H9 (cell line): ENCODE measurements at regions not wholly inside any gene's neighbourhood (a gene's known extent, or its start where the extent isn't known, plus 50 kb on each side); places are given as distances from the start of the nearest gene placed in this dataset.
A peak's percentile ranks its signal among the peaks of the same experiment; 100 is the strongest.

Experiments used
- DNase-seq: peaks from one replicate; pipeline ENCODE4 v3.0.0-alpha.2; 2017
- H2AFZ ChIP-seq: one replicate; pipeline ENCODE4 v1.6.1; 2013; ENCODE audit warnings: mild to moderate bottlenecking, low read length, control low read depth, moderate library complexity
- H2AK5ac ChIP-seq: 2 replicates; pipeline ENCODE4 v1.6.1; 2013; ENCODE audit warnings: low read length, control low read depth, mixed read lengths; ENCODE audit not compliant: insufficient read length
- H2BK120ac ChIP-seq: one replicate; pipeline ENCODE4 v1.6.1; 2013; ENCODE audit warnings: low read depth, mild to moderate bottlenecking, low read length, control low read depth, inconsistent platforms; ENCODE audit not compliant: poor library complexity, severe bottlenecking
- H2BK12ac ChIP-seq: 2 replicates; pipeline ENCODE4 v1.6.1; 2013; ENCODE audit warnings: low read length, control low read depth, mixed read lengths, low read depth; ENCODE audit not compliant: insufficient read length
- H2BK15ac ChIP-seq: 2 replicates; pipeline ENCODE4 v1.6.1; 2013; ENCODE audit warnings: low read depth, low read length, control low read depth
- H2BK20ac ChIP-seq: one replicate; pipeline ENCODE4 v1.6.1; 2013; ENCODE audit warnings: low read depth, mild to moderate bottlenecking, low read length, control low read depth, inconsistent platforms; ENCODE audit not compliant: poor library complexity, severe bottlenecking
- H2BK5ac ChIP-seq: 2 replicates; pipeline ENCODE4 v1.6.1; 2013; ENCODE audit warnings: low read length, control low read depth, mixed read lengths; ENCODE audit not compliant: insufficient read length
- H3K14ac ChIP-seq: 2 replicates; pipeline ENCODE4 v1.6.1; 2013; ENCODE audit warnings: low read length, control low read depth; ENCODE audit not compliant: insufficient read depth
- H3K18ac ChIP-seq: 2 replicates; pipeline ENCODE4 v1.6.1; 2013; ENCODE audit warnings: low read depth, mild to moderate bottlenecking, mixed read lengths, low read length, control low read depth; ENCODE audit not compliant: insufficient read length
- H3K23ac ChIP-seq: 2 replicates; pipeline ENCODE4 v1.6.1; 2013; ENCODE audit warnings: low read length, control low read depth, mixed read lengths, low read depth; ENCODE audit not compliant: insufficient read length
- H3K23me2 ChIP-seq: 2 replicates; pipeline ENCODE4 v1.6.1; 2013; ENCODE audit warnings: low read depth, mild to moderate bottlenecking, mixed read lengths, low read length, control low read depth; ENCODE audit not compliant: insufficient read length, poor library complexity, severe bottlenecking
- H3K27ac ChIP-seq: 2 replicates; pipeline ENCODE4 v1.5.1; 2013; ENCODE audit warnings: low read length, control low read depth, mixed read lengths, low read depth; ENCODE audit not compliant: insufficient read length
- H3K27me3 ChIP-seq: 2 replicates; pipeline ENCODE4 v1.6.1; 2013; ENCODE audit warnings: low read length, control low read depth, inconsistent platforms; ENCODE audit not compliant: insufficient read depth
- H3K4ac ChIP-seq: 2 replicates; pipeline ENCODE4 v1.6.1; 2013; ENCODE audit warnings: low read depth, mild to moderate bottlenecking, control low read depth, inconsistent platforms, low read length, moderate library complexity
- H3K4me1 ChIP-seq: 2 replicates; pipeline ENCODE4 v1.6.1; 2013; ENCODE audit warnings: low read length, control low read depth, inconsistent platforms; ENCODE audit not compliant: insufficient read depth
- H3K4me2 ChIP-seq: 2 replicates; pipeline ENCODE4 v1.6.1; 2013; ENCODE audit warnings: low read length, control low read depth, mixed read lengths; ENCODE audit not compliant: insufficient read length, insufficient read depth
- H3K56ac ChIP-seq: 2 replicates; pipeline ENCODE4 v1.6.1; 2013; ENCODE audit warnings: low read depth, mild to moderate bottlenecking, mixed read lengths, low read length, control low read depth; ENCODE audit not compliant: insufficient read length
- H3K79me1 ChIP-seq: 2 replicates; pipeline ENCODE4 v1.6.1; 2013; ENCODE audit warnings: low read depth, mild to moderate bottlenecking, moderate library complexity, low read length, control low read depth, inconsistent platforms; ENCODE audit not compliant: insufficient read depth, poor library complexity, severe bottlenecking
- H3K79me2 ChIP-seq: 2 replicates; pipeline ENCODE4 v1.6.1; 2013; ENCODE audit warnings: low read length, control low read depth, inconsistent platforms; ENCODE audit not compliant: insufficient read depth
- H3K9ac ChIP-seq: 2 replicates; pipeline ENCODE4 v1.6.1; 2013; ENCODE audit warnings: low read length, control low read depth, mixed read lengths; ENCODE audit not compliant: insufficient read length; ENCODE audit errors: extremely low read depth
- H3K9me3 ChIP-seq: one replicate; pipeline ENCODE4 v1.6.1; 2013; ENCODE audit warnings: low read depth, low read length, inconsistent platforms; ENCODE audit not compliant: control insufficient read depth
- H3T11ph ChIP-seq: one replicate; pipeline ENCODE4 v1.6.1; 2013; ENCODE audit warnings: mild to moderate bottlenecking, low read length, control low read depth, inconsistent platforms
- H4K20me1 ChIP-seq: one replicate; pipeline ENCODE4 v1.6.1; 2013; ENCODE audit not compliant: control insufficient read depth, insufficient read length, insufficient read depth
- H4K5ac ChIP-seq: 2 replicates; pipeline ENCODE4 v1.6.1; 2013; ENCODE audit warnings: low read depth, mild to moderate bottlenecking, mixed read lengths, low read length, control low read depth; ENCODE audit not compliant: insufficient read length
- H4K8ac ChIP-seq: replicated peaks from 2 replicates; pipeline ENCODE4 v1.6.1; 2013; ENCODE audit warnings: low read length, control low read depth, mixed read lengths, low read depth; ENCODE audit not compliant: insufficient read length
- H4K91ac ChIP-seq: 2 replicates; pipeline ENCODE4 v1.6.1; 2013; ENCODE audit warnings: low read depth, mild to moderate bottlenecking, moderate library complexity, mixed read lengths, low read length, control low read depth; ENCODE audit not compliant: insufficient read length
- H3K27ac Mint-ChIP-seq, 3 experiments: 2 replicates in 2 of 3; 3 replicates in 1 of 3; pipeline ENCODE4 v1.8.0; 2020 to 2021; ENCODE audit warnings: mixed read lengths in 3 of 3, mild to moderate bottlenecking in 1 of 3, moderate library complexity in 1 of 3
- H3K27me3 Mint-ChIP-seq: 2 replicates; pipeline ENCODE4 v1.8.0; 2021; ENCODE audit warnings: low read depth, mild to moderate bottlenecking, moderate library complexity, mixed read lengths
- H3K36me3 Mint-ChIP-seq, 3 experiments: 2 replicates in 2 of 3; 3 replicates in 1 of 3; pipeline ENCODE4 v1.8.0; 2020 to 2021; ENCODE audit warnings: low read depth in 3 of 3, mixed read lengths in 3 of 3; ENCODE audit not compliant: insufficient read depth in 1 of 3
- H3K4me1 Mint-ChIP-seq, 2 experiments: 2 replicates each; pipeline ENCODE4 v1.8.0; 2020; ENCODE audit warnings: mixed read lengths in 2 of 2
- H3K4me3 Mint-ChIP-seq, 2 experiments: 2 replicates in 1 of 2; 3 replicates in 1 of 2; pipeline ENCODE4 v1.8.0; 2020 to 2021; ENCODE audit warnings: mild to moderate bottlenecking in 2 of 2, mixed read lengths in 2 of 2, moderate library complexity in 1 of 2
- H3K9me3 Mint-ChIP-seq, 2 experiments: 2 replicates in 1 of 2; 3 replicates in 1 of 2; pipeline ENCODE4 v1.8.0; 2020; ENCODE audit warnings: mild to moderate bottlenecking in 2 of 2, mixed read lengths in 2 of 2, moderate library complexity in 1 of 2
- CTCF ChIP-seq: fragments of 200-600 bp; sonication (generic); conservative IDR thresholded peaks from 3 replicates; pipeline ENCODE4 v1.8.0; 2021; ENCODE audit warnings: antibody characterized with exemption, mild to moderate bottlenecking
- WGBS: extraction: QIAGEN DNeasy Blood & Tissue Kit; methylation state at CpG from one replicate; pipeline ENCODE4 v1.1.7; 2013; ENCODE audit warnings: missing lambda C conversion rate, low lambda C conversion rate, mixed read lengths; ENCODE audit not compliant: insufficient read length; ENCODE audit errors: extremely low coverage; 5-methylcytosine and 5-hydroxymethylcytosine counted together

DNA sequence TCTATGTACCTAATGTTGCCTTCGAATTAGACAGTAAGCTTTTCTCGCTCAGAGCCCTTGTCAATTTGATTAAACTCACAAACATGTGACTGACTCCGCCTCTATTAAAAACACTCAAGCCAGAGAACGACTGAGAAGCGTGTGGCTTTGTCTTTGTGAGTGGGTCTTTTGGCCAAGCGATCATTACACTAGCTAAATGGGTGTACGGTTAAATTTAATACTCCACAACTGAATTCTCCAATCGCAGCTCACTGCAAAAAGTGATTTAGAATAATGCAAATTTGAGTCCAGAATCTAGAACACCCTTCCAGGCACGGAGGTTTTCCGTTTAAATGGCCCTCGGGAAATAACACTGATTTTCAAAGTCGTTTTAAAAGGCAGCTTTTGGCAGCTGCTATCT lies 253.7 kb downstream of the EFCAB11 start:
- Histone ChIP-seq H2AK5ac (no peak overlapping the region), H4K20me1 (no peaks in the 10 kb centered on the region), H3T11ph (no peak overlapping the region), H2BK15ac (no peak overlapping the region), H3K56ac (no peak overlapping the region), H4K91ac (no peak overlapping the region), H3K18ac (no peak overlapping the region), H2BK12ac (no peak overlapping the region), H3K4me2 (peak overlapping the region; percentile 76), H3K79me2 (no peaks in the 10 kb centered on the region), H3K79me1 (no peaks in the 10 kb centered on the region), H2BK5ac (no peak overlapping the region), H2AFZ (no peak overlapping the region), H4K5ac (no peak overlapping the region), H3K9me3 (no peaks in the 10 kb centered on the region), H3K27ac (no peak overlapping the region), H3K23me2 (peaks cover 4% of the 10 kb centered on the region), H3K4me1 (no peaks in the 10 kb centered on the region; the same call in 1 of the 2 replicates), H3K4ac (no peak overlapping the region), H3K27me3 (no peaks in the 10 kb centered on the region; the same call in 1 of the 2 replicates), H3K23ac (no peak overlapping the region), H3K9ac (no peak overlapping the region), H4K8ac (no peak overlapping the region), H2BK20ac (no peak overlapping the region), H3K14ac (no peak overlapping the region), H2BK120ac (no peak overlapping the region)
- no peak for TF ChIP-seq CTCF
- Mint-ChIP-seq H3K27ac (no peak overlapping the region), H3K9me3 (peaks cover 27 to 29% of the 10 kb centered on the region in 2 experiments; a peak in 4 of 5 replicates), H3K27me3 (peaks cover 38% of the 10 kb centered on the region), H3K4me3 (peak overlapping the region; percentile 63 to 76), H3K4me1 (peaks cover 13 to 15% of the 10 kb centered on the region in 2 experiments), H3K36me3 (peaks cover 0 to 15% (median 13%) of the 10 kb centered on the region in 3 experiments; a peak in 6 of 7 replicates)
- WGBS, result no CpG with 5 or more reads among the region's 12 CpGs
- DNase-seq, result no peak
